ENCODE measurements at regions not wholly inside any gene's neighbourhood (a gene's known extent, or its start where the extent isn't known, plus 50 kb on each side); places are given as distances from the start of the nearest gene placed in this dataset.

- no peak for TF ChIP-seq CTCF (IDR thresholded peaks at IDR 0.05)
- no peak for TF ChIP-seq ZFX (IDR thresholded peaks at IDR 0.05; ENCODE audit: borderline replicate concordance)
These were observed 309.8 kb upstream of the SETBP1 start for GRCh38 chr18:44370861-44371260.
